ENCODE measurements at regions not wholly inside any gene's neighbourhood (a gene's known extent, or its start where the extent isn't known, plus 50 kb on each side); places are given as distances from the start of the nearest gene placed in this dataset.

DNA sequence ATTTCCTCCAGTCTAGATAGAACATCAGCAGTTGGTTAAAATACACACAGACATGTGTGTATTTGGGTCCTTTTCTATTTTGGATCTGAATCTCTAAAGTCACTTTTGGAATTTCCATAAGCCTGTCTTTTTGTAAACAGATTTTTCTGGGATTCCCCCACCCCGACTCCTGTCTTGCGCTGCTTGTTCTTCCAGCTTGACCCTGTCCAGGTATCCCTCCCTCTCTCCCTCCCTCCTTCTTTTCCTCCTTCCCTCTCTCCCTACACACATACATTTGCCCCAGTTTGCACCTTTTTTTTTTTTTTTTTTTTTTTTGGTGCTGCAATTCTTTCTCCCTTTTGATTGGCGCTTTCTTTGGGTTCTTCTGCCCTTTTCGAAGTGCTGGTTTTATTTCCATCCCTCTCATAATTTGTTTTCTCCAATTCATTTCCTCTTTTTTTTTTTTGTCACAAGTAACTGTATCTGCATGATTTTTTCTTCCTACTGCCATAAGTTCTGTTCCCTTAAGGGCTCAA lies 114.8 kb upstream of the SERTAD2 start:
- no peak for DNase-seq
- Histone ChIP-seq H3K9me3 (peaks cover 0 to 4% of the 10 kb centered on the region in 2 donors), H3K27me3 (no peaks in the 10 kb centered on the region), H3K4me3 (peak overlapping the region; percentile 66), H3K36me3 (no peaks in the 10 kb centered on the region), H3K27ac (peak overlapping the region; percentile 89 to 95), H3K4me1 (ENCODE audit: insufficient read depth) (peaks cover 2% of the 10 kb centered on the region)
- TF ChIP-seq EP300 (IDR thresholded peaks at IDR 0.05) (no peak), POLR2A (IDR thresholded peaks at IDR 0.05) (no peak)
- TF ChIP-seq, protein P1, sequence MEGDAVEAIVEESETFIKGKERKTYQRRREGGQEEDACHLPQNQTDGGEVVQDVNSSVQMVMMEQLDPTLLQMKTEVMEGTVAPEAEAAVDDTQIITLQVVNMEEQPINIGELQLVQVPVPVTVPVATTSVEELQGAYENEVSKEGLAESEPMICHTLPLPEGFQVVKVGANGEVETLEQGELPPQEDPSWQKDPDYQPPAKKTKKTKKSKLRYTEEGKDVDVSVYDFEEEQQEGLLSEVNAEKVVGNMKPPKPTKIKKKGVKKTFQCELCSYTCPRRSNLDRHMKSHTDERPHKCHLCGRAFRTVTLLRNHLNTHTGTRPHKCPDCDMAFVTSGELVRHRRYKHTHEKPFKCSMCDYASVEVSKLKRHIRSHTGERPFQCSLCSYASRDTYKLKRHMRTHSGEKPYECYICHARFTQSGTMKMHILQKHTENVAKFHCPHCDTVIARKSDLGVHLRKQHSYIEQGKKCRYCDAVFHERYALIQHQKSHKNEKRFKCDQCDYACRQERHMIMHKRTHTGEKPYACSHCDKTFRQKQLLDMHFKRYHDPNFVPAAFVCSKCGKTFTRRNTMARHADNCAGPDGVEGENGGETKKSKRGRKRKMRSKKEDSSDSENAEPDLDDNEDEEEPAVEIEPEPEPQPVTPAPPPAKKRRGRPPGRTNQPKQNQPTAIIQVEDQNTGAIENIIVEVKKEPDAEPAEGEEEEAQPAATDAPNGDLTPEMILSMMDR (IDR thresholded peaks at IDR 0.05): no peak
- WGBS, 3 donors: 29 to 33% (median 33%) methylated on average over 4 of the region's 4 CpGs
- intact Hi-C loops (cut with DNase I): loop anchor here in 3 of 4 donors (5.0 kb wide), 2 partner anchors 89 to 116 kb away; partner anchors contain the start of gene SERTAD2 (in 2 of the 3)

GRCh38 chr2:64769392-64770044 lies 115.8 kb upstream of the SERTAD2 start:
- Histone ChIP-seq H3K27me3 (no peaks in the 10 kb centered on the region), H3K27ac (no peak overlapping the region), H3K36me3 (no peaks in the 10 kb centered on the region), H3K9me3 (peaks cover 0 to 4% of the 10 kb centered on the region in 2 donors), H3K4me3 (no peak overlapping the region), H3K4me1 (ENCODE audit: insufficient read depth) (peaks cover 2% of the 10 kb centered on the region)
- WGBS, 3 donors: 78 to 82% (median 81%) methylated on average over 6 of the region's 6 CpGs
- TF ChIP-seq EP300 (IDR thresholded peaks at IDR 0.05) (no peak), POLR2A (IDR thresholded peaks at IDR 0.05) (no peak)
- TF ChIP-seq, protein P1 (IDR thresholded peaks at IDR 0.05): no peak
- intact Hi-C loops (cut with DNase I): loop anchor here in 3 of 4 donors (5.0 kb wide), 2 partner anchors 88 to 117 kb away; partner anchors contain the start of gene SERTAD2 (in 2 of the 3)
- DNase-seq: no peak

GRCh38 chr2:64770137-64770780 lies 116.5 kb upstream of the SERTAD2 start:
- intact Hi-C loops (cut with DNase I): no loop called here
- Histone ChIP-seq H3K4me1 (ENCODE audit: insufficient read depth) (peaks cover 2% of the 10 kb centered on the region), H3K27me3 (no peaks in the 10 kb centered on the region), H3K27ac (no peak overlapping the region), H3K9me3 (peaks cover 0 to 4% of the 10 kb centered on the region in 2 donors), H3K4me3 (no peak overlapping the region), H3K36me3 (no peaks in the 10 kb centered on the region)
- no peak for DNase-seq
- 60 to 64% (median 60%) methylated on average over 2 of the region's 2 CpGs for WGBS, 3 donors
- no peak for TF ChIP-seq POLR2A (IDR thresholded peaks at IDR 0.05)
- TF ChIP-seq, protein P1 (IDR thresholded peaks at IDR 0.05): no peak
- TF ChIP-seq EP300 (IDR thresholded peaks at IDR 0.05): no peak

- TF ChIP-seq, protein P1 (IDR thresholded peaks at IDR 0.05): no peak
- TF ChIP-seq EP300 (IDR thresholded peaks at IDR 0.05) (no peak), POLR2A (IDR thresholded peaks at IDR 0.05) (no peak)
- Histone ChIP-seq H3K27me3 (no peaks in the 10 kb centered on the region), H3K27ac (no peak overlapping the region), H3K9me3 (peaks cover 0 to 4% of the 10 kb centered on the region in 2 donors), H3K36me3 (no peaks in the 10 kb centered on the region), H3K4me1 (ENCODE audit: insufficient read depth) (peaks cover 2% of the 10 kb centered on the region), H3K4me3 (no peak overlapping the region)
- peak; percentile 58 to 72 (median 67) for DNase-seq
- WGBS, 3 donors: 13 to 30% (median 23%) methylated on average over 5 of the region's 5 CpGs
- intact Hi-C loops (cut with DNase I): no loop called here
Observed at GRCh38 chr2:64770781-64771334, 117.1 kb upstream of the SERTAD2 start.
